ENCODE measurements at regions not wholly inside any gene's neighbourhood (a gene's known extent, or its start where the extent isn't known, plus 50 kb on each side); places are given as distances from the start of the nearest gene placed in this dataset.

- H3K36me3 ChIP-seq (ENCODE audit: control insufficient read depth in 4 of 4, insufficient read depth in 4 of 4, low read length in 4 of 4): no peaks in the 10 kb centered on the region
- WGBS, 2 donors: 74% methylated on average over 2 of the region's 2 CpGs
These were observed 149.0 kb upstream of the NAV3 start for GRCh38 chr12:77681726-77682125.

GRCh38 chr12:77679686-77680085 is 151.0 kb upstream of the NAV3 start:
- ATAC-seq (ENCODE audit: insufficient read depth, low FRiP score): no peak
- Histone ChIP-seq H3K4me1 (ENCODE audit: control insufficient read depth in 5 of 5, insufficient read depth in 5 of 5, low read length in 5 of 5) (peaks cover 0 to 7% (median 0%) of the 10 kb centered on the region in 5 donors), H3K27me3 (ENCODE audit: control insufficient read depth in 3 of 3, insufficient read depth in 3 of 3, low read length in 2 of 3) (no peaks in the 10 kb centered on the region), H3K36me3 (ENCODE audit: control insufficient read depth in 4 of 4, insufficient read depth in 4 of 4, low read length in 4 of 4) (no peaks in the 10 kb centered on the region), H3K27ac (ENCODE audit: low read depth in 1 of 2, low read length in 1 of 2) (no peak overlapping the region), H3K9ac (ENCODE audit: insufficient read depth in 1 of 2, low read length in 2 of 2) (no peak overlapping the region), H3K4me3 (no peak overlapping the region), H3K9me3 (ENCODE audit: control insufficient read depth in 4 of 4, insufficient read depth in 3 of 4, low read length in 3 of 4) (no peaks in the 10 kb centered on the region)
- WGBS, 2 donors: 92% methylated on average over 8 of the region's 8 CpGs
- no peak for DNase-seq
- TF ChIP-seq, protein P1, sequence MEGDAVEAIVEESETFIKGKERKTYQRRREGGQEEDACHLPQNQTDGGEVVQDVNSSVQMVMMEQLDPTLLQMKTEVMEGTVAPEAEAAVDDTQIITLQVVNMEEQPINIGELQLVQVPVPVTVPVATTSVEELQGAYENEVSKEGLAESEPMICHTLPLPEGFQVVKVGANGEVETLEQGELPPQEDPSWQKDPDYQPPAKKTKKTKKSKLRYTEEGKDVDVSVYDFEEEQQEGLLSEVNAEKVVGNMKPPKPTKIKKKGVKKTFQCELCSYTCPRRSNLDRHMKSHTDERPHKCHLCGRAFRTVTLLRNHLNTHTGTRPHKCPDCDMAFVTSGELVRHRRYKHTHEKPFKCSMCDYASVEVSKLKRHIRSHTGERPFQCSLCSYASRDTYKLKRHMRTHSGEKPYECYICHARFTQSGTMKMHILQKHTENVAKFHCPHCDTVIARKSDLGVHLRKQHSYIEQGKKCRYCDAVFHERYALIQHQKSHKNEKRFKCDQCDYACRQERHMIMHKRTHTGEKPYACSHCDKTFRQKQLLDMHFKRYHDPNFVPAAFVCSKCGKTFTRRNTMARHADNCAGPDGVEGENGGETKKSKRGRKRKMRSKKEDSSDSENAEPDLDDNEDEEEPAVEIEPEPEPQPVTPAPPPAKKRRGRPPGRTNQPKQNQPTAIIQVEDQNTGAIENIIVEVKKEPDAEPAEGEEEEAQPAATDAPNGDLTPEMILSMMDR (IDR thresholded peaks at IDR 0.05; ENCODE audit: control extremely low read depth, extremely low read depth): no peak

More at GRCh38 chr12:77681726-77682125, 149.0 kb upstream of the NAV3 start:
- Histone ChIP-seq H3K9me3 (ENCODE audit: control insufficient read depth in 4 of 4, insufficient read depth in 3 of 4, low read length in 3 of 4) (no peaks in the 10 kb centered on the region), H3K4me3 (no peak overlapping the region), H3K27ac (ENCODE audit: low read depth in 1 of 2, low read length in 1 of 2) (no peak overlapping the region), H3K9ac (ENCODE audit: insufficient read depth in 1 of 2, low read length in 2 of 2) (no peak overlapping the region), H3K27me3 (ENCODE audit: control insufficient read depth in 3 of 3, insufficient read depth in 3 of 3, low read length in 2 of 3) (no peaks in the 10 kb centered on the region), H3K4me1 (ENCODE audit: control insufficient read depth in 5 of 5, insufficient read depth in 5 of 5, low read length in 5 of 5) (peaks cover 0 to 17% (median 0%) of the 10 kb centered on the region in 5 donors)
- DNase-seq (no peak), ATAC-seq (ENCODE audit: insufficient read depth, low FRiP score) (no peak)
- TF ChIP-seq, protein P1 (IDR thresholded peaks at IDR 0.05; ENCODE audit: control extremely low read depth, extremely low read depth): no peak

- Histone ChIP-seq H3K4me1 (ENCODE audit: control insufficient read depth in 5 of 5, insufficient read depth in 5 of 5, low read length in 5 of 5) (peaks cover 0 to 7% (median 0%) of the 10 kb centered on the region in 5 donors), H3K27ac (ENCODE audit: low read depth in 1 of 2, low read length in 1 of 2) (no peak overlapping the region), H3K27me3 (ENCODE audit: control insufficient read depth in 3 of 3, insufficient read depth in 3 of 3, low read length in 2 of 3) (no peaks in the 10 kb centered on the region), H3K4me3 (no peak overlapping the region), H3K9ac (ENCODE audit: insufficient read depth in 1 of 2, low read length in 2 of 2) (no peak overlapping the region), H3K9me3 (ENCODE audit: control insufficient read depth in 4 of 4, insufficient read depth in 3 of 4, low read length in 3 of 4) (no peaks in the 10 kb centered on the region), H3K36me3 (ENCODE audit: control insufficient read depth in 4 of 4, insufficient read depth in 4 of 4, low read length in 4 of 4) (no peaks in the 10 kb centered on the region)
- 53 to 79% methylated on average over 1 of the region's 1 CpG for WGBS, 2 donors
- TF ChIP-seq, protein P1 (IDR thresholded peaks at IDR 0.05; ENCODE audit: control extremely low read depth, extremely low read depth): no peak
- DNase-seq (peak in 1 of 3 donors; percentile 5), ATAC-seq (ENCODE audit: insufficient read depth, low FRiP score) (no peak)
These were observed 152.1 kb upstream of the NAV3 start for GRCh38 chr12:77678621-77679020.

DNA sequence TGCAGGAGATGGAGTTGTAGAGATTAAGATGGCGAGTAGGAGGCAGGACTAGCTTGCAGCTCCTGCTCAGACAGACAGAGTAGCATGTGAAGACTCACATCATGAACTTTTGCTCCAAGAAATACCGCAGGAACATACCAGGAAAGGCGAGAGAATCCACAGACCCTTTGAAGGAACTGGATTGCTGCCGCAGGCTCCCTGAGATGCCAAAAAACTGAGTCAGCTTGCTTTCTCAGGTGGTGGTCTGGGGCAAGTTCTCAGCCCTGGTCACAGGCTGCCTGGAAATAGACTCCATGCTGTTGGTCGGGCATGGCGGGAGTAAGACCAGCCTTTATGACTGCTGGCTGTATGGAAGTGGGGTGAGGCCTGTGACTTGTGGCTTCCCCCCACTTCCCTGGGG is 163.6 kb upstream of the NAV3 start:
- H3K4me1 ChIP-seq (ENCODE audit: control insufficient read depth in 5 of 5, insufficient read depth in 5 of 5, low read length in 5 of 5): no peaks in the 10 kb centered on the region
- 93 to 94% methylated on average over 6 of the region's 6 CpGs for WGBS, 2 donors
- H3K27me3 ChIP-seq (ENCODE audit: control insufficient read depth in 3 of 3, insufficient read depth in 3 of 3, low read length in 2 of 3): no peaks in the 10 kb centered on the region
- TF ChIP-seq, protein P1 (IDR thresholded peaks at IDR 0.05; ENCODE audit: control extremely low read depth, extremely low read depth): no peak
- H3K4me3 ChIP-seq: no peak overlapping the region
- H3K27ac ChIP-seq (ENCODE audit: low read depth in 1 of 2, low read length in 1 of 2): no peak overlapping the region
- ATAC-seq (ENCODE audit: insufficient read depth, low FRiP score) (no peak), DNase-seq (no peak)
- H3K9me3 ChIP-seq (ENCODE audit: control insufficient read depth in 4 of 4, insufficient read depth in 3 of 4, low read length in 3 of 4): no peaks in the 10 kb centered on the region
- H3K9ac ChIP-seq (ENCODE audit: insufficient read depth in 1 of 2, low read length in 2 of 2): no peak overlapping the region
- no peaks in the 10 kb centered on the region for H3K36me3 ChIP-seq (ENCODE audit: control insufficient read depth in 4 of 4, insufficient read depth in 4 of 4, low read length in 4 of 4)

Measured in lung (tissue), 11 donors.